ENCODE measurements at regions not wholly inside any gene's neighbourhood (a gene's known extent, or its start where the extent isn't known, plus 50 kb on each side); places are given as distances from the start of the nearest gene placed in this dataset.

- no peak for DNase-seq (ENCODE audit: low spot score)
These were observed 87.0 kb upstream of the ONECUT1 start for GRCh38 chr15:52876991-52877663.

DNA sequence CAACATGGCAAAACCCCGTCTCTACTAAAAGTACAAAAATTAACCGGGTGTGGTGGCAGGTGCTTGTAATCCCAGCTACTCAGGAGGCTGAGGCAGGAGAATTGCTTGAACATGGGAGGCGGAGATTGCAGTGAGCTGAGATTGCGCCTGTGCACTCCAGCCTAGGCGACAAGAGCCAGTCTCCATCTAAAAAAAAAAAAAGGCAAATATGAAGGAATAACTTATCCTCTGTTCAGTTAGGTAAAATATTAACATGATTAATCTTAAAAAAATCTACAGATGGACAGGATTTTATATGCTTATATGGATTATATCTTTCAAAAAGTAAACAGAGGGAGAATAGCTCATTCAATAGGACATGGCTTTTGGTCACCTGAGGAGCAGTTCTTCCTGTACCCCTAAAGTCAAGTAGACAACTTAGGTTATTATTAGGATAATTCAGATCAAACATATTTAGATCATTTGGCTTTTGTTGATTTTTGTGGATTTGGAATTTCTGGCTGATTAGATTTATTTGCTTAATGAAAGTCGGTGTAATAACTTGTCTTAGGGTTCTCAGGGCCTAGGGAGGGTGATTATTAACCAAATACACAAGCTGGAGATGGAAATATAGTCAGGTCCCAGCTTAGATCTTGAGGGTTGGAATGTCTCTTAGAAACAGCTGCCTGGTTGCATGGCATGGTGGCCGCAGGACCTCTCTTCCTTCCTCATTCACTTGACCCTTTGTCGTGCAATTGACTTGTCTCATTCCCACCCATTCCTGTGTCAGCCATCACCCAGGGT, 82.1 kb upstream of the ONECUT1 start:
- DNase-seq (ENCODE audit: low spot score), result no peak

GRCh38 chr15:52870015-52870414, 79.9 kb upstream of the ONECUT1 start:
- DNase-seq (ENCODE audit: low spot score), result no peak

- no peak for DNase-seq (ENCODE audit: low spot score)
These were observed 76.6 kb upstream of the ONECUT1 start for GRCh38 chr15:52866698-52867097.

- DNase-seq (ENCODE audit: low spot score), result no peak
These were observed 72.5 kb upstream of the ONECUT1 start for GRCh38 chr15:52862677-52863076.

- DNase-seq (ENCODE audit: low spot score), result no peak
These were observed 68.6 kb upstream of the ONECUT1 start for GRCh38 chr15:52858782-52859176.

GRCh38 chr15:52857937-52858781, 68.0 kb upstream of the ONECUT1 start:
- no peak for DNase-seq (ENCODE audit: low spot score)

DNA sequence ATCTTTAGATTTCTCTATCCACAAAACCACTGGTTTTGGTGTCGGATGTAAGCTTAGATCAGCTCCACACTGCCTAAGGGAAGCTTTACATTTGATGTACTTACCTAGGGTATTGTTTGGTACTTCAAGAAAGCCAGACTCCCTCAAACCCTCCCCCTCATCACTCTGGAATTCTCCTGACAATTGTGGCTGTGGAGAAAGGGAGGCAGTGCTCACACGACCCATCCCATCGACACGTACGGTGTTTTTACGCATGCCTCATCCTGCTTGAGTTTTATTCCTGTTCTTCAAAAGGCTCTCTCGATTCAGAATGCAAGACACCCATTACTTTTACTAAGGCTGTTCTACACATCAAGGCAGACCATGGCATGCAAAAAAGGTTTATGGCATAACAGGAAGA, 67.3 kb upstream of the ONECUT1 start:
- DNase-seq (ENCODE audit: low spot score), result no peak

GRCh38 chr15:52856286-52856685, 66.2 kb upstream of the ONECUT1 start:
- no peak for DNase-seq (ENCODE audit: low spot score)

DNA sequence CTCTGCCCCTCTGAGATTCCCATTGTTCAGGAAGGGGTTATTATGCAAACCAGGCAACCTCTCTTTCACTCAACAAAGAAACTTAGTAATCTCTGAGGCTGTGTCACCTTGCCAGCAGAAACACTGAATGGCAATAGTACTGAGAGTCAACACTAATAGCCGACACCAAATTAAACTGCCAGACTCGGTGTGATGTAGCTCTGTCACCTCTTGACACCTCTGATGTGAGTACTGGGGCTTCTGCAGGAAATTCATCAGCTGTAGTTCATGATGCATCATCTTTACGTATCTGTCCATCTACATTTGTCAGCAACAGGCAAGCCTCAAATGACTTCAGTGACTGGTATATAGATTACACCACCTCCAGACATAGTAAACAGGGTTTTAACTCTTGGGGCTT, 65.0 kb upstream of the ONECUT1 start:
- no peak for DNase-seq (ENCODE audit: low spot score)

DNA sequence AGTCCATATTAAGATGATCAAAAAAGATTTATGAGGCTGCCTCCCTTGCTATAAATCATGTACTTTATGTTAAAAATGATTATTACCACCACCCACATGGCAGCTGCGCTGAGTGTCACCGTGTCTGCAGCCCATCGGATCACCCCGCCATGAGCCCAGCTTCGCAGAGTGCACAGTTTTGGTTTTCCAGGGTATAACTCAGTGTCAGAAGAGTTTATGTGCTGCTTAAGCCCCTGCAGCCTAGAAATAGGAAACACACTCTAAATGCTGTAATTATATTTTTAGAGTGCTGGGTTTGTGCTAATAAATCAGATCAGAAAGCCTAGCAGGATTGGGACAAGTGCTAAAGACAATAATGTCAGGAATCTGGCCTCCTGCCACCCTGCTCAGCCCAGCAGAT, 54.7 kb upstream of the ONECUT1 start:
- DNase-seq (ENCODE audit: low spot score), result no peak

All from germinal center (tissue), 1 donor.